Inflammatory macrophage treated with lipopolysaccharide for 4 hours (primary cell): ENCODE measurements at regions not wholly inside any gene's neighbourhood (a gene's known extent, or its start where the extent isn't known, plus 50 kb on each side); places are given as distances from the start of the nearest gene placed in this dataset.
"Not testable (repeated sequence)": the region's sequence is repeated elsewhere in the genome, so short reads cannot be mapped to it uniquely, and the experiment has no call there.

Source experiments
- DNase-seq: peaks from one replicate; pipeline ENCODE4 v3.0.0-alpha.2; 2020

DNA sequence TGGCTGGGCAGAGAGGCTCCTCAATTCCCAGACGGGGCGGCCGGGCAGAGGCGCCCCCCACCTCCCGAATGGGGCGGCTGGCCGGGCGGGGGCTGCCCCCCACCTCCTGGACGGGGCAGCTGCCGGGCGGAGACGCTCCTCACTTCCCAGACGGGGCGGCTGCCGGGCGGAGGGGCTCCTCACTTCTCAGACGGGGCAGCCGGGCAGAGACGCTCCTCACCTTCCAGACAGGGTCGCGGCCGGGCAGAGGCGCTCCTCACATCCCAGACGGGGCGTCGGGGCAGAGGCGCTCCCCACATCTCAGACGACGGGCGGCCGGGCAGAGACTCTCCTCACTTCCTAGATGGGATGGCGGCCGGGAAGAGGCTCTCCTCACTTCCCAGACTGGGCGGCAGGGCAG is 214.1 kb downstream of the SOX2 start:
- not testable (repeated sequence) for DNase-seq

DNA sequence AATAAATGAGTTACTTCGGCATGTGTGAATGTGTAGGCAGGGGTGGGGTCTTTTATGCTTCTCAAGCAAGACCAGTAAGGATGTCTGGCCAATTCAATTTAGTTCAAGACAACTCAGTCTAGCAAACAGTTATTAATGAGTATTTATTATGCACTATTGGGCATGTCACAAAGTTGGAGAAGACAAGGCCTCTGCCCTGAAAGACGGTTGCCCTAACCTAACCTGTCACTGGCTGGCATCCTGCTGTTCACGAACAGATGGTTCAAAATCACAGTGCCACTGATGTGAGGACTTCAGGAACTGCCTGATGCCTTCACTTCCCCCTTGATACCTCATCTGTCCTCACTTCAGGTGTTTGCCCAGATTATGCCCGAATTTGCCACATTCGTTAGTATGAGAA is 217.8 kb downstream of the SOX2 start:
- DNase-seq, result no peak

DNA sequence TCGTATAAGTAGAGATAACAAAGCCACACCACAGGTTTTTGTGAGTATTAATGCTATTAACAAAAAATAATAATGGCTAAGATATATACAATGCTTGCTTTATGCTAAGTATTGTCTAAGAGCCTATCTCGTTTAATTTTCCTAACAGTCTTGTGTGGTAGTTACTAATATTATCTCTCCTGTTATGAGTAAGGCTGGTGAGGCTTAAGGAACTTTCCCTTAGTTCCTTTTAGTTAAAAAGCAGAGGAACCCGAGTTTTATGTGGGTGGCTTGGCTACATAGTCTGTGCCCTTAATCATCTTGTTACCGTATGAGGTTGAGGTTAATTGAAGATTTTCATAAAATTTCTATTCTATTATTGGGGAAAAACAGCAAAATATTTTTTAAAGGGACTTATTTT is 218.4 kb downstream of the SOX2 start:
- DNase-seq, result no peak

DNA sequence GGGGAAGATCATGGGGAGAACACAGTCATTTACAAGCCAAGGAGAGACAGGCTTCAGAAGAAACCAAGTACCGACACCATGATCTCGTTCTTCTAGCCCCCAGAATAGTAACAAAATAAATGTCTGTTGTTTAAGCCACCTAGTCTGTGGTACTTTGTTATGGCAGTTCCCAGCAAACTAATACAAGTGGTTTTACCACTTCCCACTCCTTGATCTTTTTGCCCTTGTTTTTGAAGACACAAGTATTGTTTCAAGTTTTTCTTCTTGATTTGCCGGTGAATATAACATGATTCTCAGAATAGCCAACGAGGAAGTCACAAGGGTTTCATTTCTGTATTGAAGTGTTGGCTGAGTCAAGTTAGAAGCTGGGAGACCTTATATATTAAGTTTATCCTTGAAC is 220.3 kb downstream of the SOX2 start:
- no peak for DNase-seq

DNA sequence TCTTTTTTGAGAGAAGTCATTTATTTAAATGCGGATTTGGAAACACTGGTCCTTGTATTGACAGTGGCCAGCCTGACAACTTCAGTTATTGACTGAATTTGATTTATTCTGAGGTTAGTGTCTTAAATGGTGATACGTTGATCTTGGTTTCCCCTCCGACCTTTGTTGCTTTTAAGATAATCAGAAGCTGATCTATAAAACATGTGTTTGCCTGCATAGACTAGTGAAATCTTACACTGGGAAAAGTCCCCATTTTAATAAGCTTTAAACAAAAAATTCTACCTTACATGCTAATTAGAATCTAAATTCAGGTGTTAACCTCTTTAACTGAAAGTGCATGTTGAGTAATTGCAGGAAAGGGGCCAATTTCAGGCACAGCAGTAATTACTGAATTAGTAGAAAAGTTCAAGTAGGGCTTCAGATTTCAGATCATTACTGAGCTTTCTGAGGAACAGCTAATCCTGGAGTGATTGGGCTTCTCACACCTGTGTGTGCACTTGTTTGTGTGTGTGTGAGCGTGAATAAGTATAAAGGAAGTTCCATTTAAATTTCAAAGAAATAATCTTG is 221.4 kb downstream of the SOX2 start:
- no peak for DNase-seq

DNA sequence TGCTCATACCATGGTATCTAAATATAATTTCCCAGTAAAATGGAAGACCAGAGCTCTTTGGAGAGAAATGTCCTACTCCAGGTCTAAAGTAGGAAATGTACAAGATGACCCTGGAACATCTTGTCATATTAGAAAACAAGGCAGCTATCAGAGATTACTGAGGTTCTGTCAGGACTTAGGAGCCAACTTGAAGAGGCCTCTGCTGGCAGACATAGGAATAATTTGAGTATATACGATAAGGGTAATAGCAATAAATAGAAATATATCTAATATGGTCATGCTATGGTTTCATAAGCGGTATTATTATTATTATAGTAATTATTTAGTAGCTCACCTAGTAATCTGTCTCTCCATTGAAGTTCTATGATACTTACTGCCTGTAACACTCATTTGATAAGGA is 224.2 kb downstream of the SOX2 start:
- no peak for DNase-seq

DNA sequence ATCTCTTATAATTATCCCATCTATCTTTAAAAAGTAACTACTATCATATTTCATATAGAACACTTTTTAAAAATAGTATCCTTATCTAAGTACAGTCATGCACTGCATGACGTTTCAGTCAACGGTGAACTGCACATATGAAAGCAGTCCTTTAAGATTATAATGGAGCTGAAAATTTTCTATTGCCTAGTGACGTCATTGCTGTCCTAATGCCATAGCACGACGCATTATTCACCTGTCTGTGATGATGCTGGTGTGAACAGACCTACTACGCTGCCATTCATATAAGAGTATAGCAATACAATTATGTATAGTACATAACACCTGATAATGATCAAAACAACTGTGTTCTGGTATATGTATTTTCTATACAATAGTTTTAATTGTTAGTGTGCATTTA is 225.0 kb downstream of the SOX2 start:
- no peak for DNase-seq

DNA sequence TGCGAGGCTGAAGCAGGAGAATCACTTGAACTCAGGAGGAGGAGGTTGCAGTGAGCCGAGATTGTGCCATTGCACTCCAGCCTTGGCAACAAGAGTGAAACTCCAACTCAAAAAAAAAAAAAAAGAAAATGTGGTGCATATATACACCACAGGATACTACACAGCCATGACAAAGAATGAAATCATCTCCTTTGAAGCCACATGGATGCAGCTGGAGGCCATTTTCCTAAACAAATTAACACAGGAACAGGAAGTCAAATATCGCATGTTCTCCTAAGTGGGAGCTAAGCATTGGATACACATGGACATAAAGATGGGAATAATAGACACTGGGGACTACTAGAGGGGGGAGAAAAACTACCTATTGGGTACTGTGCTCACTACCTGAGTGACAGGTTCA is 226.9 kb downstream of the SOX2 start:
- DNase-seq, result not testable (repeated sequence)

DNA sequence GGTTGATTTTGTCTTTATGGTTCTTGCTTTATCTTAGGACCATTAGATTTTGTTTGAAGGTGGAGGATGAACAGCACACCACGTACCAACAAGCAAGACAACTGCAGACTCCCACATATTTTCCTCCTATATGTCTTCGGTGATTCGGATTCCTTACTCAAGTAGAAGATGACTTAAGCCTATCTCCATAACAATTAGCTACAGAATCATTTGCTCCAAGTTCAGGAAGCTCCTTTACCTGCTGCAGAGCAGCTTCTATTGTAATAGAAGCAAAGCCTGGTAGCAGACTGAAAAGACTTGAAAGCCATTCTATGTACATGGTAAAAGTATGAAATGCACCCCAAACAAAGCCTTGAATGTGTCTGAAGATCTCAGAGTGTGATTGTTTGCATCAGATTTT is 229.0 kb downstream of the SOX2 start:
- DNase-seq, result no peak

DNA sequence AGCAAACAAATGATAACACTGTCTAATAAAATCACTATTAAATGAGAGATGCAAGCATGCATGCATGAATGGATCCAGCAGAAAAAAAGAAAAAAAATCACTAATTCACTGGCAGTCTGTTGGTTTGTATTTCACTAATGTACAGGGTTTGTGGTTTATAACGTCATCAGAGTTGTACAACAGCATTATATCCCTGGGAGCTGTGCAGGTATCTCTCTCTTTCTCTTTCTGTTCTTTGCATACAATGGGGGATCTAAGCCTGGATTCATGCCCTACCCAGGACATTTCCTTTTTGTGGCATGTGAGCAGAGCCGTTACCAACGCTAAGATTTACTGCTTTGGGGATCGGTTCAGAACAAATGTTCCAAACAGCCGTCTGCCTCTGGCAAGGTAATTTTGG is 229.5 kb downstream of the SOX2 start:
- no peak for DNase-seq

DNA sequence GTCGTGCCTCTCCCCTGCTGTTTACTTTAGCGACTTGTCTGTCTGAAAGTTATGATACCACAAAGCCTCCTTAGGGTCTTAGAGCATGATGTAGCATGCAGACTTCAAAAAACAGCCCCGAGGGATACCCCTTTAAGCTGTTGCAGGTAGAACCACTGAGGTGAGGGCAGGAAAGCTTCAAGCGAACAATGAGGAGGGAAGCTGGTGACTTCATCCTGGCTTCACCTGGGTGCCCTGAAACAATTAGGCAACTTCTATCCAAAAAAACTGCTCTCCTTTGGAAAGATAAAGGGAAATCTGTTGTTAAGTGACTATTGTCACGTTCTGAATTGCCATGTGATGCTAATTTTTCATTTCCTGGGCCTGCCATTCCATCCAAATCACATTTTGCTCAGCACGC is 231.6 kb downstream of the SOX2 start:
- DNase-seq, result no peak

DNA sequence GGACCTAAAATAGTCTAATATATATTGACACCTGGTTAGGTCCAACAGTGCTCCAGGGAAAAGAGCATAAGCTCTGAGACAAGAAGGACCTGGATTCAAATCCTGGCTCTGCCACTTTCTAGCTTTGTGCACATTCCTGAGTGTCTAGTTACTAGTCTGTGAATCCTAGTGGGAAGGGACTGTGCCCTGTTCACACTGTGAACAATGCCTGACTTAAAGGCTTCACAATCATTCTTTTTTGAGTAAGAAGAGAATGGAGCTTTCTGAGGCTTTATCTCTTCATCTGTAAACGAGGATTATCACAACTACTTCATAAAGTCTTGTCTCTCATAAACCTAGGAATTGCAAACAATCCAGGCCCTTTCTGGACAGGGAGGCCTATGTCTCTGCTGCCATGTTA is 235.9 kb downstream of the SOX2 start:
- no peak for DNase-seq

DNA sequence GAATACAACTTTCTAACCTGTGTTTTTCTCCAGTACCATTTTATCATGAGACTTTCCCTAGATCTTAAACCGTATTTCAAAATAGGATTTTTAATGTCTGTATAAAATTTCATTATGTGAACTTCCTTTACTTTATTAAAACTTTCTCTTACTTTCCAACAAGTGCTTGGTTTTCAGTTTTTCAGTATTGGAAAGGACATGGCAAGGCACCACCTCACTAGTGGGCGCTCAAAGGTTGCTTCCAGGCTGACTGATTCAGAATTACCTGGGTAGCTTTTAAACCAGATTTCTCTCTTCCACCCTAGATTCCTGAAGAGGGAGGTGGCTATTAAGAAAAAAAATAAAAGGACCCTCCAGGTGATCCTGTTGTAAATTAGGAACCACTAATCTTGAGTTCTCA is 236.6 kb downstream of the SOX2 start:
- no peak for DNase-seq

DNA sequence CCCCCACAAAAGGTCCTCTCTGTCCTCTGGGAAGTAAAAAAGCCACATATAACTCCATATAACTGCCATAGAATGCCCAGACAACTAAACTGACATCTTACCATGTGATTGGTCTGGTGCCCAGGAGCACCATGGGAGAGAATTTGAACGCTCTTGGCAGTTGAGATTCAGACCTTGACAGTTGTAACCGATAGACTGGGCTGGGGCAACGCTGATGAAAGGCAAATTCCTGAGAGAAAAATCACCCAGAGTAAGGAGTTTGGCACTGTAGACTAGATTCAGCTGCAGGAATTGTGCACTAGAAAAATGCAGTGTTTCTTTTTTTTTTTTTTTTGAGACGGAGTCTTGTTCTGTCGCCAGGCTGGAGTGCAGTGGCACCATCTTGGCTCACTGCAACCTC is 240.5 kb downstream of the SOX2 start:
- no peak for DNase-seq

DNA sequence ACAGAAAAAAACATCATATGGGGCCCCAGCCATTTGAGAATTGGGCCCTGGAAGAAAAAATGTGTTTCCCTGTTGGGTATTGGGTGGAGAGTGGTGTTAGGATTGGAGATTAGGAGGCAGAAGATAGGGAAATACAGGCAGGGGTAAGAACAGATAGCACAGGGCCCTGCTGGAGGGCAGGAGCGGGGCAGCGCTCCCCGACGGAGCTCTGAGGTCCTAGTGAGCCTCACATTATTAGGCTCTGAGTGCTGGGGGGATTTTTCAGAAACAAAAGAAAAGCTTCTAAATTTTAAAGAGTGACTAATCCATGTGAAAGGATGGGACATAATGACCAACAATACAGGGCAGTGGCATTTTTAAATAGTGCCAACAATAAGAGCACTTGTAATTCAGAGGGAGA is 241.2 kb downstream of the SOX2 start:
- no peak for DNase-seq

DNA sequence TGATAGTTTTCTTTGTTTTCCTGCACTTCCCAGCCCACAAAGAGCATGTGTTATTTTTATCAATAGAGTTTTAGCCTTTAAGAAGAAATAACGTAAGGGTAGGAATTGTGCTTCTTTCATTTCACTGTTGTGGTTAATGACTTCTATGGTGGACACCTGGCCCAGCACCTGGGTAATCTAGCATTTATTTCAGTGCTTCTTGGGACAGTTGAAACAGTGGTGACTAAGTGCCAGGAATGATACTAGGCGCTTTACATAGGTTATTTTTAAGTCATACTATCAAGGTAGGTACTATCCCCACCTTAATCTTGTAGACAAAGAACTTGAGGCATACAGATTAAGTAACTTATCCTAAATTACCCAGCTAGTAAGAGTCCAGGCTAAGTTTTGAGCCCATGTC is 243.8 kb downstream of the SOX2 start:
- no peak for DNase-seq

DNA sequence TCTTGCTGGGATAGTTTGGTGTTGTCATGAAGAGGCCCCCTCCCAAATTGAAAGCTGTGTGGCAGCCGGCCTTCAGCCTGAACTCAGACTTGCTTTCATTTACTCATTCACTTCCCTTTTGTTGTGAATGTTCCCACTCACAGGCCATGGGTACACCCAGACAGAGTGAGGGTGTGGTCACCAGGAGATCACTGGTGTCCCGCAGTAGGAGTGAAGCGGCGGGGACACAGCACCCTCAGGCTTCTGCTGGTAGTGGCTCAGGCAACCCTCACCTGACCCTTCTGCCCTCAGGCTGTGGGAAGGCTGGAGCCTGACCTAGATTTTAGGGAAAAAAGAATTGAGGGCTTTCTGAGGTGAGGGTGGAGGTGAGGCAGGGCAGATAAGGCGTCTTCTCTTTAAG is 244.4 kb downstream of the SOX2 start:
- DNase-seq, result no peak

DNA sequence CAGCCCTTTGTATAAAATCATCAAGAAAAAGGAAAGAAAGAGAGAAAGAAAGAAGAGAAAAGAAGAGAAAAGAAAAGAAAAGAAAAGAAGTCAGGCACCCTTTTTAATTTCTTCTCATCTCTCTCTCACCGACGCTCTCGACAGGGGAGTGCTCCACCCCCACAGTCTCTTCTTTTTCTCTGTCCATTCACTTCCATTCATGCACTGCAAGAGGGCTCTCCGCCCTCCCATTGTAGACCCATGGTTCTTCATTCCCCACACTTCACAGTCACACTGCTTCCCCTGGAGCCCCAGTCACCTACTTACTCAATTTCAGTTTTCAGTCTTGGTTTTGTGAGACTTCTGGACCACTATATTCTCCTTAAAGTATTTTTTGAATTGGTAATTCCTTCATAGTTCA is 254.7 kb downstream of the SOX2 start:
- DNase-seq, result no peak

DNA sequence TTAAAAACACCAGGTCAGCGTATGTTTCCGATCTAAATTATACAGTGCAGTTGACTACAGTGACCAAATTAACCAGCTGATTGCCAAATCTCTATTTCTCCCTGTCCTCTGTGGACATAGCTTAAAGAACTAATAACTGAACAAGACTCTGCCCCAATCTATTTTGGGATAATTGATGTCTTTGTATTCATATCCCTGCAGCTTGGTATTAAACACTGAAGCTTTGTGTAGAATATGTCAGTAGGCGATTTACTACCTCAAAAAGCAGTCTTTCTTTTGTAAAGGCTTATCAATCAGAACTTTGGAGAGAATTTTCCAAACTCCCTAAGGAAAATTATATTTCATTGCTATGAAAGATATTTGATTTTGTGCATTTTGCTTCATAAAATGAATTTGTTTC is 258.2 kb downstream of the SOX2 start:
- no peak for DNase-seq

DNA sequence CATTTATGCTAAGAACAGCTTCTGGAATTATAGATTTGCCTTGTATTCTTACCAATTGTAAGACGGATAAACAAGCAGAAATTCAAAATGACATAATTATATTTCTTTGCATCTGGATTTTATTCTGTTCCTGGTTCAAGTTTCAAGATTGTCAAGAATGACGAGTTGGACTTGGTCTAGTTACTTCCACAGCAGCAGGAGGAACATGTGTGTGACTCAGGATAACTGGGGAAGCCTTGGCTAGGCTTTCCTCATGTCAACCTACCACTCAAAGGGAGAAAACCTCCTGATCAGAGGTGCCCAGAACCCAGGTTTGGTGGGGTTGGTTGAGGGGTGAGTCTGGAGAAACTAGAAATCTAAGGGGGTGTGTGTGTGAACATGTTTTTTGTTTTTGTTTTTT is 259.7 kb downstream of the SOX2 start:
- no peak for DNase-seq

DNA sequence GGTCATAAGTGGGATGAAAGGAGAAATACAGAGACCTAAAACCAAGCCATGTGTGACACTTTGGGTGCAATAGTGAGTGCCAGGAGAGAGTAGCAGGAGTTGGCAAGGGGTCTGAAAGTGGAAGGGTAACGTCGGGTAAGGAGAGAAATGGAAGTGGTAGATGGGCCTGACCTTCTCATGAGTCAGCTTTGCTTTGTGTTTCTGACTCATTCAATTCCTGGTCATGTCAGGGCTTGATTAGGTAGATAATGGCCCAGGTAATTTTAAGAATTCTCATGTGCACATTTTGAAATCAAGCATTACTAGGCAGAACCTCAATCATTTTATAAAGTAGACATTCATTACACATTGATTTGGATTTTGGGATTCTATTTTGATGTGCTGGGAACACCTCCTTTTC is 262.5 kb downstream of the SOX2 start:
- DNase-seq, result no peak

DNA sequence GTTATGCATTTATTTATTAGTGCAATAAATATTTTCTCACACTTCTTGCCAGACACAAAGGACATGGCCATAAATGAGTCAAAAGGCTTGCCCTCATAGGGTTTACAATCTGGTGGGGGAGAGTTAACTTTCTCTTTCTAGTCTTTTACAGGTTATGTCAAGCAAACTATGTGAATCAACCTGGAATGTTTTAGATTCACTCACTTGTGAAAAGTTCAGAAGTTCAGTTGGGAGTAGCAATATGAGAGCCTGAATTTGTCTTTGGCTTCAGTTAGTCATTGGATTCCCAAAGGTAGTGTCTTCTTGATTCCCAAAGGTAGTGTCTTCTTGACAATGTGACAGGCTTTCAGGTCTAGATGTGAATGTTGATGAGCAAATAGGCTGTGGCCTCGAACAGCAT is 264.8 kb downstream of the SOX2 start:
- no peak for DNase-seq

DNA sequence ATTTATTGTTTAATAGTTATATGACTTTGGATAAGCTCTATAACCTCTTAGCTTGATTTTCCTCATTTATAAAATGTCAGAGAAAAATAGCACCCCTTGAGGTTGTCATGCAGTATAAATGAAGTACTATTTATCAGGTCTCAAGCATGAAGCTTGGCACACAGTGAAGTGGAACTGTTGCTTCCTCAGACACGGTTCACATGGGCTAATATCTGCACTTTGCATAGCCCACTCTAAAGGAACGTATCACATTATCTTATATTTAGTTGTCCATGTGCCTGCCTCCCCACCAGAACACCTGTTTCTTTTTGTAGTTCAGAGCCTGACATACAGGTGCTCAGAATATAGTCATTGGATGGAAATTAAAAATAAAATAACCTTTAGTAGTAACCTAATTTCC is 273.7 kb downstream of the SOX2 start:
- DNase-seq, result no peak

DNA sequence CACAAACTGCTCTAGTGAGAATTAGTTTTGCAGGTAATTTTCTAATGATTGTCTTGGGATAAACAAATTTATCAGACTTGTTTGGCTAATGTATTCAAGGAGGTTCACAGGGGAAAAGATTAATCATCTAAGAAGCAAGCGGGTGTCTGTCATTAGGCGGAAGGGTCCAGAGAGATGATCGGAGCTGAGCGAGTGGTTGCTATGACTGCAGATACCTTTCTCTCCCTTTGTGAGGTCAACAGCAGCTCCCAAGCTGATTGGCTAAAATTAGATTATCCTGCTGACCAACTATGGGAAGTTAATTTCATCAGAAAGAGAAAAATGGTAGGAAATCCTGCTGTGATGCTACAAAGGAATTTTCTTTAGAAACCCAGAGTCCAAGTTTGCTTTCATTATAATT is 276.0 kb downstream of the SOX2 start:
- DNase-seq, result no peak

DNA sequence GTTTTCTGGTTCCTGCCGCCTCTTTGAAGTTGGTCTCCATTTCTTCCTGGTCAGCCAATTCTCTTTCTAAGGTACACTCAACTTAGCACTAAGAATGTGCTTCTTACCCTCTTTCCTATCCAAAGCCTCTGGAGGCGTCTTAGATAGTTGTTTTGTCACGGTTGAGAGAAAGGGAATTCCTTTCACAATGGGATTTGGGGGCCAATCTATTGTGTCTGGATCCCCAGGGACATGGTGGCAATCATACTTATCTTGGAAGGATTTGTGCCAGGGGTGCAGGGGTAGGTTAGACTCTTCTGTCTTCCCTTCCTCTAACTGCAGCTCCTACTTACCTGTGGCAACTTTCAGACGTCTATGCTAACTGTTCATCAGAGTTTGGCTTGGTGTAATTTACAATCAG is 287.1 kb downstream of the SOX2 start:
- no peak for DNase-seq

DNA sequence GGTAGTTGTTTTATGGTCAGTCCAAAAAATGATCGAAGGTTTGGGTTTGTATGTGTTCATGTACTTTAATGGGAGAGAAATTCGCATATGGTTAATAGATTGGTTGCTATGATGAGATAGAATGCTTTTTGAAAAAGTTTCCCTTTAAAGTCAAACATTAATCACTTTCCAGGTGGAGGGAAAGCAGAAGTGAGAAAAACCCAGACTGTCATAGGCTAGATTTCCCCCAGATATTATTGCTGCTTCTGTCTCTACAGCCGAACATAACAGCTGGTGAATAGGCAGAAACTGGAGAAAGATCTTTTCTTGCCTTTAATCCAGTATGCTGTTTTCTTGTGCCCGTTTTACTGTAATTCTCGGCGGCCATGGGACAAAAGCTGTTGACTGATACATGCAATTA is 287.6 kb downstream of the SOX2 start:
- no peak for DNase-seq
